Esophagus squamous epithelium (tissue), 5 donors: ENCODE measurements at regions not wholly inside any gene's neighbourhood (a gene's known extent, or its start where the extent isn't known, plus 50 kb on each side); places are given as distances from the start of the nearest gene placed in this dataset.

Experiments used
- DNase-seq: peaks from one replicate; lab custom pipeline; 2025; lab: John Stamatoyannopoulos, UW
- H3K27ac ChIP-seq, 4 donors: fragments of 200-600 bp; sonication (generic); one replicate each; pipeline ENCODE4 v1.5.1; 2016 to 2019; ENCODE audit warnings: mild to moderate bottlenecking in 1 of 4
- H3K27me3 ChIP-seq, 4 donors: fragments of 200-600 bp; sonication (generic); 1 replicate in 3 of 4; 2 replicates in 1 of 4; pipeline versions ENCODE4 v1.5.1 to v1.6.0; 2017 to 2021; ENCODE audit warnings: antibody characterized with exemption in 1 of 4
- H3K36me3 ChIP-seq, 3 donors: fragments of 200-600 bp; sonication (generic); one replicate each; pipeline ENCODE4 v1.5.1; 2016 to 2019
- H3K4me1 ChIP-seq, 3 donors: fragments of 200-600 bp; sonication (generic); one replicate each; pipeline ENCODE4 v1.5.1; 2017 to 2019
- H3K4me3 ChIP-seq, 4 donors: fragments of 200-600 bp; sonication (generic); 1 replicate in 3 of 4; 2 replicates in 1 of 4; pipeline ENCODE4 v1.5.1; 2016 to 2019; ENCODE audit warnings: mild to moderate bottlenecking in 2 of 4, moderate library complexity in 1 of 4
- H3K9me3 ChIP-seq, 3 donors: fragments of 200-600 bp; sonication (generic); one replicate each; pipeline ENCODE4 v1.5.1; 2016 to 2019
- CTCF ChIP-seq, 6 experiments: fragments of 450-650 bp in 4 of 6; fragments of 200-600 bp in 2 of 6; sonication (generic) in 2 of 6; IDR thresholded peaks; one replicate each; pipeline ENCODE4 v1.5.1; 2016 to 2019; ENCODE audit warnings: antibody characterized with exemption in 6 of 6, mild to moderate bottlenecking in 4 of 6, moderate library complexity in 4 of 6
- POLR2A ChIP-seq, 4 donors: fragments of 450-650 bp; IDR thresholded peaks; one replicate each; pipeline ENCODE4 v1.6.1; 2017; ENCODE audit warnings: antibody characterized with exemption in 4 of 4, mild to moderate bottlenecking in 4 of 4, moderate library complexity in 3 of 4
- WGBS, 2 donors: methylation state at CpG; one replicate each; pipeline ENCODE4 v1.1.5; 2018; 5-methylcytosine and 5-hydroxymethylcytosine counted together
- intact Hi-C: fragments of 100-400 bp; cut with DNase I; formaldehyde crosslinking; loops from one replicate; pipeline ENCODE4 v1.15.0; 2022
- donor health status: DM: yes; HTN: yes; CAD: no.

GRCh38 chr16:6207124-6207523 is 1109.5 kb upstream of the EEF2KMT start:
- 19 to 20% methylated on average over 3 of the region's 3 CpGs for WGBS, 2 donors
- no peaks in the 10 kb centered on the region for H3K36me3 ChIP-seq
- H3K4me1 ChIP-seq, result no peaks in the 10 kb centered on the region
- DNase-seq, result no peak
- H3K27me3 ChIP-seq, result no peaks in the 10 kb centered on the region
- H3K4me3 ChIP-seq, result no peak overlapping the region
- TF ChIP-seq POLR2A (IDR thresholded peaks at IDR 0.05) (no peak), CTCF (IDR thresholded peaks at IDR 0.05) (no peak)
- no peaks in the 10 kb centered on the region for H3K9me3 ChIP-seq
- H3K27ac ChIP-seq, result no peak overlapping the region
- intact Hi-C loops, result no loop called here

DNA sequence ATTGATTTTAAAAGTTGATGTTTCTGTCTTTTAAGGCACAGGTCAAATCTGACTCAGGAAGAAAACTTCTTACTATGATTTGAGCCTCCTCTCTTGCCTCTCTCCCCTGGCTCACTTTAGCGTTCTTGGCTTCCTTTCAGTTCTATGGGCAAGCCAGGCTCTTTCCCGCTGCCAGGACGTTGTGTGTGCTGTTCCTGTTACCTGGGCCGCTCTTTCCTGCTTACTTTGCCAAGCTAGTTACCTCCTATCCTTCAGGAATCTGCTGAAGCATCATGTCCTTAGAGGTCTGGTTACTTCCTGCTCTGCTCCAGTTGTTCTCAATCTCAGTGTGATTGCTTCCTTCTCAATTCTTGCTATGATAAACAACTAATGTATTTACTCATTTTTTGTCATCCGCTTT is 1108.5 kb upstream of the EEF2KMT start:
- Histone ChIP-seq H3K27ac (no peak overlapping the region), H3K9me3 (no peaks in the 10 kb centered on the region), H3K4me3 (no peak overlapping the region), H3K4me1 (no peaks in the 10 kb centered on the region), H3K36me3 (no peaks in the 10 kb centered on the region), H3K27me3 (no peaks in the 10 kb centered on the region)
- TF ChIP-seq POLR2A (IDR thresholded peaks at IDR 0.05) (no peak), CTCF (IDR thresholded peaks at IDR 0.05) (no peak)
- intact Hi-C loops, result no loop called here
- DNase-seq, result no peak
- WGBS, 2 donors, result 22 to 36% methylated on average over 5 of the region's 5 CpGs

DNA sequence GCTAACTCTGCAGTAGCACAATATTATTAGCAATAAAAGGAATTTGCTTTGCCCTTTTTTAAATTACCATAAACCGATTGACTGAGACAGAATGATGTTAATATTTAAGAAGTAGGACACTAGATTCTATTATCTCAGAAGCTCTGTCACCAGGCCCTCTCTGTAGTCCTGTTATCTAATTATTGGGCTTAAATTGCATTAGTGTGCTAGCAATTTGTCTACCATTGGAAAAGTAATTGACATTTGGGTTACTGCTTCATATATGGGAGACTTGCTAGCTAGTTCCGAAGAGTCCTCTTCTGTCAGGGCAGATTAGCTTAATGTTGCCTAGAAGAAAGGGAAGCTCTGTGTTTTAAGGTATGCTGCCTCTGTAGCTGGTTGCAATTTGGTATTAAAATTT is 1107.3 kb upstream of the EEF2KMT start:
- Histone ChIP-seq H3K9me3 (no peaks in the 10 kb centered on the region), H3K4me1 (no peaks in the 10 kb centered on the region), H3K27me3 (no peaks in the 10 kb centered on the region), H3K27ac (no peak overlapping the region), H3K36me3 (no peaks in the 10 kb centered on the region), H3K4me3 (no peak overlapping the region)
- TF ChIP-seq CTCF (IDR thresholded peaks at IDR 0.05) (no peak), POLR2A (IDR thresholded peaks at IDR 0.05) (no peak)
- WGBS, 2 donors, result 70 to 76% methylated on average over 2 of the region's 2 CpGs
- no peak for DNase-seq
- intact Hi-C loops, result no loop called here

- Histone ChIP-seq H3K4me1 (no peaks in the 10 kb centered on the region), H3K36me3 (no peaks in the 10 kb centered on the region), H3K9me3 (no peaks in the 10 kb centered on the region), H3K27ac (no peak overlapping the region), H3K27me3 (no peaks in the 10 kb centered on the region), H3K4me3 (no peak overlapping the region)
- WGBS, 2 donors, result 73 to 83% methylated on average over 6 of the region's 6 CpGs
- no peak for DNase-seq
- no peak for TF ChIP-seq CTCF (IDR thresholded peaks at IDR 0.05)
- TF ChIP-seq POLR2A (IDR thresholded peaks at IDR 0.05), result no peak
- intact Hi-C loops, result no loop called here
These were observed 1103.3 kb upstream of the EEF2KMT start for GRCh38 chr16:6200861-6201260.

- no peak overlapping the region for H3K27ac ChIP-seq
- intact Hi-C loops, result no loop called here
These were observed 1102.7 kb upstream of the EEF2KMT start for GRCh38 chr16:6200271-6200670.

More at GRCh38 chr16:6200271-6200670, 1102.7 kb upstream of the EEF2KMT start:
- no peak for TF ChIP-seq POLR2A (IDR thresholded peaks at IDR 0.05)
- TF ChIP-seq CTCF (IDR thresholded peaks at IDR 0.05), result no peak
- 82 to 83% methylated on average over 6 of the region's 6 CpGs for whole genome bisulfite sequencing, 2 donors
- Histone ChIP-seq H3K4me1 (no peaks in the 10 kb centered on the region), H3K4me3 (no peak overlapping the region), H3K27me3 (no peaks in the 10 kb centered on the region), H3K9me3 (no peaks in the 10 kb centered on the region), H3K36me3 (no peaks in the 10 kb centered on the region)
- no peak for DNase-seq
